Immature natural killer cell (primary cell): ENCODE measurements at regions not wholly inside any gene's neighbourhood (a gene's known extent, or its start where the extent isn't known, plus 50 kb on each side); places are given as distances from the start of the nearest gene placed in this dataset.

ENCODE experiments used
- DNase-seq, 3 donors: peaks; one replicate each; pipeline ENCODE4 v3.0.0; 2022; ENCODE audit warnings: mixed read lengths in 1 of 3
- H3K27ac Mint-ChIP-seq, 6 donors: one replicate each; pipeline ENCODE4 v1.8.0; 2020; ENCODE audit warnings: mixed read lengths in 6 of 6, mild to moderate bottlenecking in 5 of 6, inconsistent platforms in 4 of 6, moderate library complexity in 3 of 6
- H3K27me3 Mint-ChIP-seq, 3 donors: one replicate each; pipeline ENCODE4 v1.8.0; 2020 to 2021; ENCODE audit warnings: low read depth in 3 of 3, mild to moderate bottlenecking in 3 of 3, mixed read lengths in 3 of 3, moderate library complexity in 3 of 3, inconsistent platforms in 1 of 3
- H3K36me3 Mint-ChIP-seq, 3 donors: one replicate each; pipeline ENCODE4 v1.8.0; 2020; ENCODE audit warnings: mixed read lengths in 3 of 3, inconsistent platforms in 2 of 3, mild to moderate bottlenecking in 2 of 3
- H3K4me1 Mint-ChIP-seq, 2 donors: one replicate each; pipeline ENCODE4 v1.8.0; 2020; ENCODE audit warnings: inconsistent platforms in 2 of 2, mild to moderate bottlenecking in 2 of 2, mixed read lengths in 2 of 2, moderate library complexity in 1 of 2
- H3K4me3 Mint-ChIP-seq, 5 donors: one replicate each; pipeline ENCODE4 v1.8.0; 2020; ENCODE audit warnings: mild to moderate bottlenecking in 5 of 5, mixed read lengths in 5 of 5, inconsistent platforms in 3 of 5, moderate library complexity in 3 of 5
- H3K9me3 Mint-ChIP-seq, 6 donors: one replicate each; pipeline ENCODE4 v1.8.0; 2020; ENCODE audit warnings: mild to moderate bottlenecking in 6 of 6, mixed read lengths in 6 of 6, inconsistent platforms in 4 of 6, moderate library complexity in 3 of 6

- Mint-ChIP-seq H3K4me3 (no peak overlapping the region), H3K4me1 (no peaks in the 10 kb centered on the region), H3K36me3 (no peaks in the 10 kb centered on the region), H3K27ac (no peak overlapping the region), H3K9me3 (no peaks in the 10 kb centered on the region), H3K27me3 (peaks cover 2 to 10% (median 6%) of the 10 kb centered on the region in 3 donors)
- no peak for DNase-seq
Measured at GRCh38 chr1:112307930-112308591, 88.0 kb upstream of the CTTNBP2NL start.

GRCh38 chr1:112308716-112309115 is 87.3 kb upstream of the CTTNBP2NL start:
- H3K27me3 Mint-ChIP-seq, result peaks cover 0 to 15% (median 6%) of the 10 kb centered on the region in 3 donors
- no peak overlapping the region for H3K4me3 Mint-ChIP-seq
- no peaks in the 10 kb centered on the region for H3K4me1 Mint-ChIP-seq
- no peaks in the 10 kb centered on the region for H3K36me3 Mint-ChIP-seq
- no peak for DNase-seq
- no peaks in the 10 kb centered on the region for H3K9me3 Mint-ChIP-seq
- no peak overlapping the region for H3K27ac Mint-ChIP-seq

- no peaks in the 10 kb centered on the region for H3K9me3 Mint-ChIP-seq
- H3K4me1 Mint-ChIP-seq, result no peaks in the 10 kb centered on the region
- no peak overlapping the region for H3K27ac Mint-ChIP-seq
- no peak overlapping the region for H3K4me3 Mint-ChIP-seq
- H3K36me3 Mint-ChIP-seq, result no peaks in the 10 kb centered on the region
- no peak for DNase-seq
- H3K27me3 Mint-ChIP-seq, result peaks cover 0 to 15% (median 6%) of the 10 kb centered on the region in 3 donors
Measured at GRCh38 chr1:112309499-112309898, 86.5 kb upstream of the CTTNBP2NL start.

GRCh38 chr1:112312315-112312714 is 83.7 kb upstream of the CTTNBP2NL start:
- no peaks in the 10 kb centered on the region for H3K4me1 Mint-ChIP-seq
- DNase-seq, result no peak
- peaks cover 0 to 12% (median 3%) of the 10 kb centered on the region in 3 donors for H3K27me3 Mint-ChIP-seq
- no peak overlapping the region for H3K27ac Mint-ChIP-seq
- no peak overlapping the region for H3K4me3 Mint-ChIP-seq
- no peaks in the 10 kb centered on the region for H3K9me3 Mint-ChIP-seq
- H3K36me3 Mint-ChIP-seq, result no peaks in the 10 kb centered on the region

GRCh38 chr1:112312879-112313278 is 83.1 kb upstream of the CTTNBP2NL start:
- no peaks in the 10 kb centered on the region for H3K9me3 Mint-ChIP-seq
- H3K27me3 Mint-ChIP-seq, result peaks cover 0 to 12% (median 3%) of the 10 kb centered on the region in 3 donors
- H3K4me3 Mint-ChIP-seq, result no peak overlapping the region
- H3K4me1 Mint-ChIP-seq, result no peaks in the 10 kb centered on the region
- H3K36me3 Mint-ChIP-seq, result no peaks in the 10 kb centered on the region
- no peak overlapping the region for H3K27ac Mint-ChIP-seq
- no peak for DNase-seq

- no peaks in the 10 kb centered on the region for H3K36me3 Mint-ChIP-seq
- no peak overlapping the region for H3K4me3 Mint-ChIP-seq
- peaks cover 1 to 8% (median 2%) of the 10 kb centered on the region in 3 donors for H3K27me3 Mint-ChIP-seq
- H3K9me3 Mint-ChIP-seq, result no peaks in the 10 kb centered on the region
- no peaks in the 10 kb centered on the region for H3K4me1 Mint-ChIP-seq
- DNase-seq, result no peak
- H3K27ac Mint-ChIP-seq, result no peak overlapping the region
Measured at GRCh38 chr1:112316254-112316913, 79.6 kb upstream of the CTTNBP2NL start.

- H3K27ac Mint-ChIP-seq, result no peak overlapping the region
- H3K27me3 Mint-ChIP-seq, result peaks cover 1 to 9% (median 2%) of the 10 kb centered on the region in 3 donors
- DNase-seq, result no peak
- H3K4me3 Mint-ChIP-seq, result no peak overlapping the region
- H3K4me1 Mint-ChIP-seq, result no peaks in the 10 kb centered on the region
- H3K36me3 Mint-ChIP-seq, result no peaks in the 10 kb centered on the region
- H3K9me3 Mint-ChIP-seq, result no peaks in the 10 kb centered on the region
Measured at GRCh38 chr1:112317140-112317539, 78.9 kb upstream of the CTTNBP2NL start.

GRCh38 chr1:112317611-112318062 is 78.4 kb upstream of the CTTNBP2NL start:
- Mint-ChIP-seq H3K36me3 (no peaks in the 10 kb centered on the region), H3K9me3 (no peaks in the 10 kb centered on the region), H3K27ac (no peak overlapping the region), H3K4me3 (no peak overlapping the region), H3K4me1 (no peaks in the 10 kb centered on the region), H3K27me3 (peaks cover 1 to 10% (median 2%) of the 10 kb centered on the region in 3 donors)
- DNase-seq, result no peak

- Mint-ChIP-seq H3K36me3 (no peaks in the 10 kb centered on the region), H3K4me3 (no peak overlapping the region), H3K9me3 (peaks cover 0 to 2% (median 0%) of the 10 kb centered on the region in 6 donors), H3K4me1 (no peaks in the 10 kb centered on the region), H3K27ac (no peak overlapping the region), H3K27me3 (peaks cover 1 to 9% (median 2%) of the 10 kb centered on the region in 3 donors)
- DNase-seq, result no peak
Measured at GRCh38 chr1:112318263-112318662, 77.8 kb upstream of the CTTNBP2NL start.

- no peak for DNase-seq
- H3K27ac Mint-ChIP-seq, result no peak overlapping the region
- H3K9me3 Mint-ChIP-seq, result peaks cover 0 to 2% (median 0%) of the 10 kb centered on the region in 6 donors
- H3K4me1 Mint-ChIP-seq, result no peaks in the 10 kb centered on the region
- no peaks in the 10 kb centered on the region for H3K36me3 Mint-ChIP-seq
- peaks cover 1 to 5% (median 2%) of the 10 kb centered on the region in 3 donors for H3K27me3 Mint-ChIP-seq
- no peak overlapping the region for H3K4me3 Mint-ChIP-seq
Measured at GRCh38 chr1:112318698-112319370, 77.2 kb upstream of the CTTNBP2NL start.

GRCh38 chr1:112319371-112320040 is 76.5 kb upstream of the CTTNBP2NL start:
- Mint-ChIP-seq H3K27ac (no peak overlapping the region), H3K36me3 (no peaks in the 10 kb centered on the region), H3K27me3 (peaks cover 1 to 5% (median 2%) of the 10 kb centered on the region in 3 donors), H3K4me3 (no peak overlapping the region), H3K4me1 (no peaks in the 10 kb centered on the region), H3K9me3 (peaks cover 0 to 2% (median 0%) of the 10 kb centered on the region in 6 donors)
- no peak for DNase-seq

GRCh38 chr1:112320058-112320457 is 76.0 kb upstream of the CTTNBP2NL start:
- peaks cover 0 to 2% (median 0%) of the 10 kb centered on the region in 6 donors for H3K9me3 Mint-ChIP-seq
- H3K36me3 Mint-ChIP-seq, result no peaks in the 10 kb centered on the region
- H3K27me3 Mint-ChIP-seq, result peaks cover 1 to 5% (median 2%) of the 10 kb centered on the region in 3 donors
- H3K4me1 Mint-ChIP-seq, result no peaks in the 10 kb centered on the region
- no peak for DNase-seq
- H3K4me3 Mint-ChIP-seq, result no peak overlapping the region
- no peak overlapping the region for H3K27ac Mint-ChIP-seq

- no peak for DNase-seq
- H3K4me1 Mint-ChIP-seq, result no peaks in the 10 kb centered on the region
- no peak overlapping the region for H3K27ac Mint-ChIP-seq
- H3K9me3 Mint-ChIP-seq, result peaks cover 0 to 2% (median 0%) of the 10 kb centered on the region in 6 donors
- no peaks in the 10 kb centered on the region for H3K36me3 Mint-ChIP-seq
- peaks cover 4 to 5% (median 4%) of the 10 kb centered on the region in 3 donors for H3K27me3 Mint-ChIP-seq
- H3K4me3 Mint-ChIP-seq, result no peak overlapping the region
Measured at GRCh38 chr1:112322018-112322417, 74.0 kb upstream of the CTTNBP2NL start.
